Esophagus muscularis mucosa (tissue), 4 donors: ENCODE measurements at regions not wholly inside any gene's neighbourhood (a gene's known extent, or its start where the extent isn't known, plus 50 kb on each side); places are given as distances from the start of the nearest gene placed in this dataset.
A peak's percentile ranks its signal among the peaks of the same experiment; 100 is the strongest.

Experiments
- DNase-seq: peaks from one replicate; pipeline ENCODE4 v3.0.0-alpha.2; 2017; ENCODE audit errors: extremely low spot score
- H3K27ac ChIP-seq, 4 donors: fragments of 200-600 bp; sonication (generic); replicated peaks in 1 of 4; 1 replicate in 3 of 4; 2 replicates in 1 of 4; pipeline ENCODE4 v1.5.1; 2016 to 2019; ENCODE audit warnings: mild to moderate bottlenecking in 1 of 4
- H3K27me3 ChIP-seq, 4 donors: fragments of 200-600 bp; sonication (generic); one replicate each; pipeline versions ENCODE4 v1.5.1 to v1.6.0; 2016 to 2019
- H3K36me3 ChIP-seq, 4 donors: fragments of 200-600 bp; sonication (generic); one replicate each; pipeline ENCODE4 v1.5.1; 2016 to 2019
- H3K4me1 ChIP-seq, 4 donors: fragments of 200-600 bp; sonication (generic); one replicate each; pipeline ENCODE4 v1.5.1; 2016 to 2019
- H3K4me3 ChIP-seq, 4 donors: fragments of 200-600 bp; sonication (generic); 1 replicate in 2 of 4; 2 replicates in 2 of 4; pipeline ENCODE4 v1.5.1; 2016 to 2019; ENCODE audit warnings: mild to moderate bottlenecking in 4 of 4, moderate library complexity in 1 of 4
- H3K9me3 ChIP-seq, 4 donors: fragments of 200-600 bp; sonication (generic); 1 replicate in 3 of 4; 2 replicates in 1 of 4; pipeline ENCODE4 v1.5.1; 2016 to 2019
- EP300 ChIP-seq: sonication (generic); formaldehyde crosslinking; IDR thresholded peaks from one replicate; pipeline ENCODE4 v1.6.1; 2017; ENCODE audit warnings: antibody characterized with exemption
- POLR2A ChIP-seq: fragments of 450-650 bp; IDR thresholded peaks from one replicate; pipeline ENCODE4 v1.6.1; 2017; ENCODE audit warnings: antibody characterized with exemption, moderate library complexity, mild to moderate bottlenecking, low read depth
- POLR2AphosphoS5 ChIP-seq, 2 donors: sonication (generic); formaldehyde crosslinking; IDR thresholded peaks; one replicate each; pipeline ENCODE4 v1.6.1; 2017; ENCODE audit warnings: antibody characterized with exemption in 2 of 2
- WGBS: methylation state at CpG from one replicate; pipeline ENCODE4 v1.1.5; 2018; 5-methylcytosine and 5-hydroxymethylcytosine counted together
- intact Hi-C: fragments of 100-400 bp; cut with DNase I; formaldehyde crosslinking; loops from one replicate; pipeline ENCODE4 v1.15.1; 2023
- small RNA-seq, 3 donors: library from RNA; depleted of rRNA; stranded (forward); fragments of <200 nt; gene quantifications; one replicate each; pipeline ENCODE3, GENCODE V24; 2016
- TF ChIP-seq, protein P1 (sequence below), 3 experiments: fragments of 200-600 bp in 2 of 3; fragments of 450-650 bp in 1 of 3; sonication (generic) in 2 of 3; IDR thresholded peaks; one replicate each; pipeline ENCODE4 v1.5.1; 2017 to 2019; ENCODE audit warnings: antibody characterized with exemption in 3 of 3, mild to moderate bottlenecking in 2 of 3, moderate library complexity in 1 of 3

DNA sequence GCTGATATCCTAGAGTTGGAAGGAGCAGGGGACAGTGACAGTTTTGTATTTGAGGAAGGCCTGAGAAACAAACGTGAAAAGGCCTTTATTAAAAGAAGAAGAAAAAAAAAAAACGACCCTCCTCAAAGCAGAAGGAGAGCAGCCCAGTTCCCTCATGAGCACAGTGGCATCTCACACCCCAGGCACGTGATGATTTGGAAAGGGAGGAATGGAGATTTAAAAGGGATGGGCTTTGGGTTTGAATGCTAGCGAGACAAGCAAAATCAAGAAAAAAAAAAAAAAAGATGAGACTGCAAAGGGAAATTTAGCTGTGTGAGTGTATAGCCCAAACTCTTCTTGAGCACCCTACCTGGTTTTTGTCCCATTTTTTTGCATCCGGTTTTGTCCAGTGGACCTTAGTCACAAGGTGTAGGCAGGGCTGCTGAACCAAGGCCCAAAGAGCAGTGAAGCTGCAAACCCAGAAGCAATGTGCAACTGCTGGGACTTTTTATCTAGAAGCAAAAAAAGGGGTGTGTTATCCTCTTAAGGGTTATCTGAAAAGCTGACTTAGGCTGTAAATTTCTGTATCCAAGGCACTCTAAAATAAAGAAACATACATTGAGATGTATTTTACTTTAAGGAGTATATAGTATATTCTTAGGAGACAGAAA, 54.5 kb upstream of the RREB1 start:
- intact Hi-C loops, result loop anchor here (10.0 kb wide), 1 partner anchor 52 kb away; the partner anchor contains the start of gene RREB1
- H3K27ac ChIP-seq, result peak overlapping the region; percentile 68 to 81 (median 77)
- no peaks in the 10 kb centered on the region for H3K36me3 ChIP-seq
- H3K4me3 ChIP-seq, result peak overlapping the region in 3 of 4 donors; percentile 69 to 72 (median 70)
- 32% methylated on average over 5 of the region's 5 CpGs for WGBS
- TF ChIP-seq POLR2A (no peak), POLR2AphosphoS5 (IDR thresholded peaks at IDR 0.05) (no peak), EP300 (no peak)
- TF ChIP-seq, protein P1, sequence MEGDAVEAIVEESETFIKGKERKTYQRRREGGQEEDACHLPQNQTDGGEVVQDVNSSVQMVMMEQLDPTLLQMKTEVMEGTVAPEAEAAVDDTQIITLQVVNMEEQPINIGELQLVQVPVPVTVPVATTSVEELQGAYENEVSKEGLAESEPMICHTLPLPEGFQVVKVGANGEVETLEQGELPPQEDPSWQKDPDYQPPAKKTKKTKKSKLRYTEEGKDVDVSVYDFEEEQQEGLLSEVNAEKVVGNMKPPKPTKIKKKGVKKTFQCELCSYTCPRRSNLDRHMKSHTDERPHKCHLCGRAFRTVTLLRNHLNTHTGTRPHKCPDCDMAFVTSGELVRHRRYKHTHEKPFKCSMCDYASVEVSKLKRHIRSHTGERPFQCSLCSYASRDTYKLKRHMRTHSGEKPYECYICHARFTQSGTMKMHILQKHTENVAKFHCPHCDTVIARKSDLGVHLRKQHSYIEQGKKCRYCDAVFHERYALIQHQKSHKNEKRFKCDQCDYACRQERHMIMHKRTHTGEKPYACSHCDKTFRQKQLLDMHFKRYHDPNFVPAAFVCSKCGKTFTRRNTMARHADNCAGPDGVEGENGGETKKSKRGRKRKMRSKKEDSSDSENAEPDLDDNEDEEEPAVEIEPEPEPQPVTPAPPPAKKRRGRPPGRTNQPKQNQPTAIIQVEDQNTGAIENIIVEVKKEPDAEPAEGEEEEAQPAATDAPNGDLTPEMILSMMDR (IDR thresholded peaks at IDR 0.05), result no peak
- no peak for DNase-seq
- no peaks in the 10 kb centered on the region for H3K9me3 ChIP-seq
- H3K27me3 ChIP-seq, result no peaks in the 10 kb centered on the region
- peaks cover 16 to 24% (median 23%) of the 10 kb centered on the region in 4 donors for H3K4me1 ChIP-seq

Small RNA genes in the stretch of these regions (small RNA-seq; reads per million reads assigned to genes)
- 0 reads per million in 3 donors for gene RN7SL554P
